Smooth muscle cell (in vitro differentiated cells): ENCODE measurements at regions not wholly inside any gene's neighbourhood (a gene's known extent, or its start where the extent isn't known, plus 50 kb on each side); places are given as distances from the start of the nearest gene placed in this dataset.

Experiments used
- DNase-seq: peaks from one replicate; lab custom pipeline; 2025; ENCODE audit not compliant: unreplicated experiment; lab: John Stamatoyannopoulos, UW
- H2AFZ ChIP-seq: fragments of 200-600 bp; sonication (generic); 2 replicates; pipeline ENCODE4 v1.6.0; 2016; ENCODE audit warnings: antibody characterized with exemption, low read depth, mild to moderate bottlenecking
- H3F3A ChIP-seq: fragments of 200-600 bp; sonication (generic); 2 replicates; pipeline ENCODE4 v1.6.0; 2017; ENCODE audit warnings: antibody characterized with exemption, low read depth
- H3K27ac ChIP-seq: fragments of 200-600 bp; sonication (generic); 2 replicates; pipeline ENCODE4 v1.5.1; 2016; ENCODE audit warnings: low read depth, mild to moderate bottlenecking
- H3K27me3 ChIP-seq: fragments of 200-600 bp; sonication (generic); 2 replicates; pipeline ENCODE4 v1.6.1; 2016; ENCODE audit warnings: low read depth, mild to moderate bottlenecking
- H3K36me3 ChIP-seq: fragments of 200-600 bp; sonication (generic); 2 replicates; pipeline ENCODE4 v1.5.1; 2016; ENCODE audit warnings: low read depth
- H3K4me1 ChIP-seq: fragments of 200-600 bp; sonication (generic); 2 replicates; pipeline ENCODE4 v1.5.1; 2016; ENCODE audit warnings: low read depth
- H3K4me2 ChIP-seq: fragments of 200-600 bp; sonication (generic); 2 replicates; pipeline ENCODE4 v1.6.0; 2016; ENCODE audit warnings: mild to moderate bottlenecking
- H3K4me3 ChIP-seq: fragments of 200-600 bp; sonication (generic); 2 replicates; pipeline ENCODE4 v1.5.1; 2016; ENCODE audit warnings: mild to moderate bottlenecking
- H3K79me2 ChIP-seq: fragments of 200-600 bp; sonication (generic); 2 replicates; pipeline ENCODE4 v1.6.0; 2016; ENCODE audit warnings: low read depth, mild to moderate bottlenecking
- H3K9ac ChIP-seq: fragments of 200-600 bp; sonication (generic); 2 replicates; pipeline ENCODE4 v1.6.0; 2016; ENCODE audit warnings: low read depth
- H3K9me3 ChIP-seq: fragments of 200-600 bp; sonication (generic); replicated peaks from 2 replicates; pipeline ENCODE4 v1.5.1; 2016; ENCODE audit warnings: low read depth
- H4K20me1 ChIP-seq: fragments of 200-600 bp; sonication (generic); 2 replicates; pipeline ENCODE4 v1.6.0; 2016; ENCODE audit warnings: low read depth
- CTCF ChIP-seq: fragments of 200-600 bp; sonication (generic); IDR thresholded peaks from 2 replicates; pipeline ENCODE4 v1.5.1; 2017; ENCODE audit warnings: borderline replicate concordance, mild to moderate bottlenecking, antibody characterized with exemption; ENCODE audit not compliant: insufficient read depth, poor library complexity, severe bottlenecking
- WGBS: methylation state at CpG from one replicate; pipeline ENCODE4 v1.1.7; 2016; ENCODE audit warnings: low lambda C conversion rate; 5-methylcytosine and 5-hydroxymethylcytosine counted together

GRCh38 chrX:44025555-44025954 is 52.4 kb upstream of the NDP start:
- WGBS, result 42% methylated on average over 1 of the region's 1 CpG
- Histone ChIP-seq H3K27me3 (no peaks in the 10 kb centered on the region), H3K36me3 (no peaks in the 10 kb centered on the region), H3K9me3 (no peaks in the 10 kb centered on the region), H2AFZ (no peak overlapping the region), H3K27ac (peak overlapping the region; percentile 53), H4K20me1 (no peaks in the 10 kb centered on the region), H3K4me1 (no peaks in the 10 kb centered on the region), H3K4me3 (no peak overlapping the region), H3F3A (no peaks in the 10 kb centered on the region), H3K79me2 (no peaks in the 10 kb centered on the region), H3K9ac (no peak overlapping the region), H3K4me2 (no peak overlapping the region)
- no peak for TF ChIP-seq CTCF
- DNase-seq, result no peak
